ENCODE measurements at regions not wholly inside any gene's neighbourhood (a gene's known extent, or its start where the extent isn't known, plus 50 kb on each side); places are given as distances from the start of the nearest gene placed in this dataset.

GRCh38 chr15:39392469-39393047, 188.3 kb upstream of the THBS1 start:
- ChIA-PET POLR2A (ENCODE audit: partially characterized antibody) (no interaction called here), CTCF (ENCODE audit: partially characterized antibody) (no interaction called here)
- Histone ChIP-seq H3K4me2 (ENCODE audit: insufficient read depth in 1 of 2, low read depth in 2 of 2, low read length in 2 of 2) (no peak overlapping the region), H2BK120ac (replicated peaks; ENCODE audit: low read depth, low read length) (no peak overlapping the region), H3K9me3 (ENCODE audit: insufficient read depth in 2 of 2, low read depth in 1 of 2, low read length in 1 of 2) (no peaks in the 10 kb centered on the region), H2BK5ac (ENCODE audit: low read depth, low read length) (no peak overlapping the region), H3K9ac (replicated peaks in 1 of 4; ENCODE audit: extremely low read depth in 1 of 4, low read depth in 3 of 4, low read length in 3 of 4) (no peak overlapping the region), H2BK20ac (ENCODE audit: low read length) (no peak overlapping the region), H3K4me1 (replicated peaks in 1 of 4; ENCODE audit: control insufficient read depth in 3 of 4, insufficient read depth in 4 of 4, low read length in 3 of 4) (no peaks in the 10 kb centered on the region), H3K23me2 (ENCODE audit: low read depth, low read length) (no peaks in the 10 kb centered on the region), H3K4ac (replicated peaks; ENCODE audit: insufficient read length, low read depth, low read length) (no peak overlapping the region), H3K23ac (ENCODE audit: insufficient read length) (no peak overlapping the region), H3K36me3 (ENCODE audit: control insufficient read depth in 2 of 4, insufficient read depth in 4 of 4, low read length in 3 of 4) (no peaks in the 10 kb centered on the region), H3K56ac (replicated peaks; ENCODE audit: insufficient read length, low read depth, low read length) (no peak overlapping the region), H3K4me3 (ENCODE audit: extremely low read depth in 1 of 4, insufficient read depth in 2 of 4, low read depth in 3 of 4, low read length in 4 of 4) (no peak overlapping the region), H3K79me1 (ENCODE audit: low read depth, low read length) (no peaks in the 10 kb centered on the region), H4K20me1 (replicated peaks in 1 of 2; ENCODE audit: control insufficient read depth in 1 of 2, insufficient read depth in 2 of 2, low read length in 2 of 2) (no peaks in the 10 kb centered on the region), H3K27me3 (replicated peaks in 1 of 4; ENCODE audit: control insufficient read depth in 3 of 4, extremely low read depth in 1 of 4, insufficient read depth in 3 of 4, low read length in 3 of 4) (no peaks in the 10 kb centered on the region), H3K18ac (ENCODE audit: extremely low read depth, low read length) (no peak overlapping the region), H3K14ac (ENCODE audit: insufficient read length) (no peak overlapping the region), H3K27ac (ENCODE audit: low read depth, low read length) (no peak overlapping the region), H2BK12ac (ENCODE audit: low read depth, low read length) (no peak overlapping the region), H3K79me2 (ENCODE audit: control insufficient read depth in 1 of 2, insufficient read depth in 2 of 2, low read length in 2 of 2) (no peaks in the 10 kb centered on the region), H4K91ac (replicated peaks; ENCODE audit: insufficient read length, low read length) (no peak overlapping the region), H2AK5ac (ENCODE audit: low read depth, low read length) (no peak overlapping the region), H2BK15ac (ENCODE audit: low read length) (no peak overlapping the region), H2AFZ (ENCODE audit: low read length) (no peak overlapping the region), H4K8ac (ENCODE audit: extremely low read depth, insufficient read depth, low read length) (no peak overlapping the region), H4K5ac (ENCODE audit: insufficient read length, low read depth, low read length) (no peak overlapping the region)
- TF ChIP-seq, protein P1, sequence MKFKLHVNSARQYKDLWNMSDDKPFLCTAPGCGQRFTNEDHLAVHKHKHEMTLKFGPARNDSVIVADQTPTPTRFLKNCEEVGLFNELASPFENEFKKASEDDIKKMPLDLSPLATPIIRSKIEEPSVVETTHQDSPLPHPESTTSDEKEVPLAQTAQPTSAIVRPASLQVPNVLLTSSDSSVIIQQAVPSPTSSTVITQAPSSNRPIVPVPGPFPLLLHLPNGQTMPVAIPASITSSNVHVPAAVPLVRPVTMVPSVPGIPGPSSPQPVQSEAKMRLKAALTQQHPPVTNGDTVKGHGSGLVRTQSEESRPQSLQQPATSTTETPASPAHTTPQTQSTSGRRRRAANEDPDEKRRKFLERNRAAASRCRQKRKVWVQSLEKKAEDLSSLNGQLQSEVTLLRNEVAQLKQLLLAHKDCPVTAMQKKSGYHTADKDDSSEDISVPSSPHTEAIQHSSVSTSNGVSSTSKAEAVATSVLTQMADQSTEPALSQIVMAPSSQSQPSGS (IDR thresholded peaks at IDR 0.05; ENCODE audit: low read length): no peak
- TF ChIP-seq EGR1 (IDR thresholded peaks at IDR 0.05; ENCODE audit: borderline replicate concordance, low read depth, low read length) (no peak), MAFK (IDR thresholded peaks at IDR 0.05; ENCODE audit: low read depth, low read length) (peak; percentile 21; the same call in 1 of the 2 replicates)
- 80% methylated on average over 4 of the region's 4 CpGs; no CpG with 5 or more reads in 1 of the 2 experiments for WGBS, 2 experiments (ENCODE audit: extremely low coverage in 1 of 2, insufficient coverage in 1 of 2, insufficient read length in 1 of 2, insufficient replicate concordance in 2 of 2, low coverage in 1 of 2, low lambda C conversion rate in 2 of 2, missing lambda C conversion rate in 1 of 2)
- DNase-seq (ENCODE audit: low read depth in 1 of 2, low spot score in 2 of 2) (no peak), FAIRE-seq (no peak)
